Upper lobe of left lung (tissue), 6 donors: ENCODE measurements at regions not wholly inside any gene's neighbourhood (a gene's known extent, or its start where the extent isn't known, plus 50 kb on each side); places are given as distances from the start of the nearest gene placed in this dataset.
A peak's percentile ranks its signal among the peaks of the same experiment; 100 is the strongest.

ENCODE experiments used
- ATAC-seq, 2 donors: fragments of 200-7000 bp; cut with Tn5 transposase; one replicate each; pipeline ENCODE4 v1.9.1; 2022; ENCODE audit warnings: mild to moderate bottlenecking in 2 of 2, moderate library complexity in 2 of 2; ENCODE audit not compliant: low FRiP score in 2 of 2
- DNase-seq, 2 donors: peaks; one replicate each; pipeline ENCODE4 v3.0.0-alpha.2; 2019 to 2020
- H3K27ac ChIP-seq, 4 donors: fragments of 200-600 bp; sonication (generic); one replicate each; pipeline ENCODE4 v1.5.1; 2016 to 2019
- H3K27me3 ChIP-seq, 4 donors: fragments of 200-600 bp; sonication (generic); one replicate each; pipeline ENCODE4 v1.5.1; 2017 to 2019
- H3K36me3 ChIP-seq, 4 donors: fragments of 200-600 bp; sonication (generic); one replicate each; pipeline ENCODE4 v1.5.1; 2016 to 2019
- H3K4me1 ChIP-seq, 4 donors: fragments of 200-600 bp; sonication (generic); one replicate each; pipeline ENCODE4 v1.5.1; 2018 to 2019
- H3K4me3 ChIP-seq, 4 donors: fragments of 200-600 bp; sonication (generic); one replicate each; pipeline ENCODE4 v1.5.1; 2017 to 2019; ENCODE audit warnings: mild to moderate bottlenecking in 2 of 4, moderate library complexity in 1 of 4
- H3K9me3 ChIP-seq, 4 donors: fragments of 200-600 bp; sonication (generic); one replicate each; pipeline ENCODE4 v1.5.1; 2018 to 2019
- CTCF ChIP-seq, 6 experiments: fragments of 450-650 bp in 4 of 6; fragments of 200-600 bp in 2 of 6; sonication (generic) in 2 of 6; IDR thresholded peaks; one replicate each; pipeline ENCODE4 v1.5.1; 2016 to 2019; ENCODE audit warnings: antibody characterized with exemption in 6 of 6
- EP300 ChIP-seq, 4 donors: sonication (generic); formaldehyde crosslinking; IDR thresholded peaks; one replicate each; pipeline ENCODE4 v1.5.1; 2017; ENCODE audit warnings: antibody characterized with exemption in 4 of 4, control low read depth in 2 of 4
- POLR2A ChIP-seq, 4 donors: fragments of 450-650 bp; IDR thresholded peaks; one replicate each; pipeline ENCODE4 v1.5.1; 2016 to 2017; ENCODE audit warnings: antibody characterized with exemption in 4 of 4, mild to moderate bottlenecking in 2 of 4
- POLR2AphosphoS5 ChIP-seq, 2 donors: sonication (generic); formaldehyde crosslinking; IDR thresholded peaks; one replicate each; pipeline ENCODE4 v1.5.1; 2017; ENCODE audit warnings: antibody characterized with exemption in 2 of 2
- WGBS, 2 donors: methylation state at CpG; one replicate each; pipeline ENCODE4 v1.1.5; 2017 to 2018; 5-methylcytosine and 5-hydroxymethylcytosine counted together
- donor health status: DM: no; HTN: no; CAD: no; lungs with moderate emphysema.
- donor health status: DM: no; HTN: yes; CAD: no; lungs with severe emphysema.

GRCh38 chr22:26903030-26903856, 245.9 kb downstream of the MIAT start:
- DNase-seq: no peak
- Histone ChIP-seq H3K4me3 (peak overlapping the region in 2 of 4 donors; percentile 1 to 15), H3K36me3 (no peaks in the 10 kb centered on the region), H3K4me1 (peaks cover 0 to 15% (median 7%) of the 10 kb centered on the region in 4 donors), H3K27ac (no peak overlapping the region), H3K9me3 (no peaks in the 10 kb centered on the region), H3K27me3 (no peaks in the 10 kb centered on the region)
- ATAC-seq: no peak
- 8 to 12% methylated on average over 36 of the region's 36 CpGs for WGBS, 2 donors
- TF ChIP-seq CTCF (IDR thresholded peaks at IDR 0.05) (no peak), POLR2AphosphoS5 (IDR thresholded peaks at IDR 0.05) (no peak), EP300 (IDR thresholded peaks at IDR 0.05) (no peak), POLR2A (IDR thresholded peaks at IDR 0.05) (no peak)

- H3K27ac ChIP-seq: no peak overlapping the region
- peaks cover 0 to 5% (median 0%) of the 10 kb centered on the region in 4 donors for H3K9me3 ChIP-seq
- WGBS, 2 donors: 49 to 65% methylated on average over 3 of the region's 3 CpGs
- ATAC-seq: no peak
- H3K4me3 ChIP-seq: no peak overlapping the region
- no peak for DNase-seq
- no peak for TF ChIP-seq POLR2A (IDR thresholded peaks at IDR 0.05)
- no peak for TF ChIP-seq POLR2AphosphoS5 (IDR thresholded peaks at IDR 0.05)
- no peak for TF ChIP-seq EP300 (IDR thresholded peaks at IDR 0.05)
- TF ChIP-seq CTCF (IDR thresholded peaks at IDR 0.05): no peak
- no peaks in the 10 kb centered on the region for H3K27me3 ChIP-seq
- H3K36me3 ChIP-seq: no peaks in the 10 kb centered on the region
- H3K4me1 ChIP-seq: peaks cover 0 to 15% (median 7%) of the 10 kb centered on the region in 4 donors
Observed at GRCh38 chr22:26904483-26904882, 247.1 kb downstream of the MIAT start.

- H3K4me1 ChIP-seq: peaks cover 0 to 15% (median 7%) of the 10 kb centered on the region in 4 donors
- H3K36me3 ChIP-seq: no peaks in the 10 kb centered on the region
- H3K4me3 ChIP-seq: no peak overlapping the region
- peaks cover 0 to 5% (median 0%) of the 10 kb centered on the region in 4 donors for H3K9me3 ChIP-seq
- 67 to 76% methylated on average over 3 of the region's 3 CpGs for WGBS, 2 donors
- H3K27me3 ChIP-seq: no peaks in the 10 kb centered on the region
- no peak for ATAC-seq
- H3K27ac ChIP-seq: no peak overlapping the region
- no peak for DNase-seq
- TF ChIP-seq POLR2AphosphoS5 (IDR thresholded peaks at IDR 0.05): no peak
- TF ChIP-seq CTCF (IDR thresholded peaks at IDR 0.05): no peak
- TF ChIP-seq POLR2A (IDR thresholded peaks at IDR 0.05): no peak
- no peak for TF ChIP-seq EP300 (IDR thresholded peaks at IDR 0.05)
Observed at GRCh38 chr22:26905076-26905475, 247.7 kb downstream of the MIAT start.

- DNase-seq (no peak), ATAC-seq (no peak)
- Histone ChIP-seq H3K36me3 (no peaks in the 10 kb centered on the region), H3K27me3 (no peaks in the 10 kb centered on the region), H3K4me1 (peaks cover 0 to 15% (median 7%) of the 10 kb centered on the region in 4 donors), H3K4me3 (no peak overlapping the region), H3K27ac (no peak overlapping the region), H3K9me3 (peaks cover 0 to 5% (median 0%) of the 10 kb centered on the region in 4 donors)
- 56 to 67% methylated on average over 4 of the region's 4 CpGs for WGBS, 2 donors
- TF ChIP-seq CTCF (IDR thresholded peaks at IDR 0.05) (no peak), POLR2AphosphoS5 (IDR thresholded peaks at IDR 0.05) (no peak), POLR2A (IDR thresholded peaks at IDR 0.05) (no peak), EP300 (IDR thresholded peaks at IDR 0.05) (no peak)
Observed at GRCh38 chr22:26905640-26906039, 248.3 kb downstream of the MIAT start.
